IPS-18a (cell line): ENCODE measurements at regions not wholly inside any gene's neighbourhood (a gene's known extent, or its start where the extent isn't known, plus 50 kb on each side); places are given as distances from the start of the nearest gene placed in this dataset.
"Not testable (repeated sequence)": the region's sequence is repeated elsewhere in the genome, so short reads cannot be mapped to it uniquely, and the experiment has no call there.

Source experiments
- H3K27ac ChIP-seq: one replicate; pipeline ENCODE4 v1.5.1; 2013; ENCODE audit warnings: low read length
- H3K27me3 ChIP-seq: one replicate; pipeline ENCODE4 v1.6.1; 2013; ENCODE audit warnings: mild to moderate bottlenecking, low read length; ENCODE audit not compliant: control insufficient read depth, insufficient read depth
- H3K36me3 ChIP-seq: one replicate; pipeline ENCODE4 v1.6.1; 2013; ENCODE audit warnings: low read depth, low read length; ENCODE audit not compliant: control insufficient read depth
- H3K4me1 ChIP-seq: one replicate; pipeline ENCODE4 v1.6.1; 2013; ENCODE audit warnings: low read depth, low read length; ENCODE audit not compliant: control insufficient read depth
- H3K4me3 ChIP-seq: one replicate; pipeline ENCODE4 v1.5.1; 2013; ENCODE audit warnings: low read length
- H3K9ac ChIP-seq: one replicate; pipeline ENCODE4 v1.6.1; 2013; ENCODE audit warnings: mild to moderate bottlenecking, low read length, moderate library complexity
- H3K9me3 ChIP-seq: one replicate; pipeline ENCODE4 v1.6.1; 2013; ENCODE audit warnings: low read depth, low read length; ENCODE audit not compliant: control insufficient read depth

DNA sequence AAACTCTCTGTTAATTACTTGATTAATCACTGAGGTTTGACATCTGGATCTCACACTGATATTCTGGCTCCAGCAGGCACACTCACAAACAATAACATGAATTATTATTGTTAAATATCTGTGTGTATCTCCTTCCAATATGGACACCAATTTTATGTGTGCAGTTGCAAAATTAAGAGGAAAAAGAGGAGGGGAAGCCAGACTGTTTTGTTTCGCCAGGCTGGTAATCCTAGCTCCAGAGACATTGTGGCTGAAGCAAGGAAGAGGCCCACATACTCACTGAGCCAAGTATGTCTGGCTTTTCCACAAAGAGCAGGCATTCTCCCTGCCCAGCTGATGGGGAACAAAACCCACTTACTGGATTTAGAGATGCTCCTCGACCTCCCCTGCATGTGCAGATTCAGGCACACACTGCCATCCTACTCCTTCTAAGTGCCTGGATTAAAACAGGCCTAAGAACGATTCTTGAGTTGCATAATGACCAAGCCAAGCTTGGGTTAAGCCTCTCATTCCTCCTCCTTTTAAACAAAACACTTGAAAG lies 181.9 kb downstream of the ESM1 start:
- H3K4me1 ChIP-seq = no peaks in the 10 kb centered on the region
- H3K9ac ChIP-seq = no peak overlapping the region
- no peaks in the 10 kb centered on the region for H3K9me3 ChIP-seq
- no peak overlapping the region for H3K27ac ChIP-seq
- H3K36me3 ChIP-seq = no peaks in the 10 kb centered on the region
- no peak overlapping the region for H3K4me3 ChIP-seq
- H3K27me3 ChIP-seq = no peaks in the 10 kb centered on the region

DNA sequence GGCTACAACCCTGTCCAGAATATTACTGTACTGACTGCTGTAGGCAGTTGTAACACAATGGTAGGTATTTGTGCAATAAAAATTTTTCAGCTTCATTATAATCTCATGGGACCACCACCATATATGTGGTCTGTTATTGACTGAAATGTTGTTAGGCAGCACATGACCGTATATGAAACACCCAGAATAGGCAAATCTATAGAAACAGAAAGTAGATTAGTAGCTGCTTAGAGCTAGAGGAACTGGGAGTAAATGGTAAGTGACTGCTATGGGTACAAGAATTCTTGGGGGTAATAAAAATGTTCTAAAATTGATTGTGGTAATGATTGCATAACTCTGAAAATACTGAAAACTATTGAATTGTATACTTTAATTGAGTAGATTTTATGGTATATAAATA lies 185.7 kb downstream of the ESM1 start:
- H3K4me3 ChIP-seq = no peak overlapping the region
- H3K27ac ChIP-seq = no peak overlapping the region
- no peaks in the 10 kb centered on the region for H3K27me3 ChIP-seq
- H3K4me1 ChIP-seq = no peaks in the 10 kb centered on the region
- H3K9me3 ChIP-seq = no peaks in the 10 kb centered on the region
- H3K36me3 ChIP-seq = no peaks in the 10 kb centered on the region
- H3K9ac ChIP-seq = no peak overlapping the region

GRCh38 chr5:54795777-54796176 lies 189.6 kb downstream of the ESM1 start:
- Histone ChIP-seq H3K9ac (no peak overlapping the region), H3K36me3 (no peaks in the 10 kb centered on the region), H3K27ac (no peak overlapping the region), H3K4me3 (no peak overlapping the region), H3K4me1 (no peaks in the 10 kb centered on the region), H3K27me3 (no peaks in the 10 kb centered on the region), H3K9me3 (no peaks in the 10 kb centered on the region)

- H3K4me3 ChIP-seq = no peak overlapping the region
- no peaks in the 10 kb centered on the region for H3K27me3 ChIP-seq
- H3K36me3 ChIP-seq = no peaks in the 10 kb centered on the region
- H3K4me1 ChIP-seq = no peaks in the 10 kb centered on the region
- no peak overlapping the region for H3K9ac ChIP-seq
- H3K9me3 ChIP-seq = no peaks in the 10 kb centered on the region
- H3K27ac ChIP-seq = no peak overlapping the region
Measured at GRCh38 chr5:54795284-54795683, 190.1 kb downstream of the ESM1 start.

DNA sequence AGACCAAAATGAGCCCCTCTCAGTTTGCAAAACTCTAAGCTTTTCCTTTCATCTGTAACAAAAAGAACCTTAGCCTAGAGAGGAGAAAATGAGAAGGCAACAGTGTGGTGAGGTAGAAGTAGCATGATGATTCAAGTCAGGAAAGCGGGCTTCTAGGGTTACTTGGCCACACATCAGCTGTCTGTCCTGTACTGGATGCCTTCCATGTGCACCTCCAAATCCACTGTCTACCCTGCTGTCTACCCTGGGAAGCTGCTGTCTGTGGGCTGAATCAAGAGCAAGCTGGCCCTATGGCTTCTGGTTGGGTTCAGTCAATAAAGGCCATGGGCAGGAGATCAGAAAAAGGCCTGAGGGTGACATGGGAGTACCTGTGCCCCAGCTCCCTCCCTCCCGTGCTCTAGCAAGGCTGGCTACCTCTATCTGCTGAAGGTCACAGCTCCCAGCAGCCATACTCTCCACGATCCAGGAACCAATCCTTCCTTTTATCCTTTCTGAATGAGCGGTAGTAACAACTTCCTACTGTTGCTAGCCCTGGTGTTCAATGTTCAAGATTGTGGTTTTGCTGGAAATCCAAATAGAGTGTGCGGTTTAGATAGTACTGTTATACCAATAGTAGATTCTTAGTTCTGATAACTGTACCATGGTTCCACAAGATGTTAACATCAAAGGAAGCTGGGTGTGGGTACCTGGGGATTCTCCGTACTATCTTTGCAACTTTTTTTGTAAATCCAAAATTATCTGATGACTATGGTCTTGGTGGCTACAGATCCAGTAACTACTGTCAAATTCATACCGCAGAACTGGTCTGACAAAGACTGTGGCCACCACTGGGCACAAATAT lies 191.0 kb downstream of the ESM1 start:
- H3K27me3 ChIP-seq = no peaks in the 10 kb centered on the region
- no peak overlapping the region for H3K4me3 ChIP-seq
- no peaks in the 10 kb centered on the region for H3K4me1 ChIP-seq

DNA sequence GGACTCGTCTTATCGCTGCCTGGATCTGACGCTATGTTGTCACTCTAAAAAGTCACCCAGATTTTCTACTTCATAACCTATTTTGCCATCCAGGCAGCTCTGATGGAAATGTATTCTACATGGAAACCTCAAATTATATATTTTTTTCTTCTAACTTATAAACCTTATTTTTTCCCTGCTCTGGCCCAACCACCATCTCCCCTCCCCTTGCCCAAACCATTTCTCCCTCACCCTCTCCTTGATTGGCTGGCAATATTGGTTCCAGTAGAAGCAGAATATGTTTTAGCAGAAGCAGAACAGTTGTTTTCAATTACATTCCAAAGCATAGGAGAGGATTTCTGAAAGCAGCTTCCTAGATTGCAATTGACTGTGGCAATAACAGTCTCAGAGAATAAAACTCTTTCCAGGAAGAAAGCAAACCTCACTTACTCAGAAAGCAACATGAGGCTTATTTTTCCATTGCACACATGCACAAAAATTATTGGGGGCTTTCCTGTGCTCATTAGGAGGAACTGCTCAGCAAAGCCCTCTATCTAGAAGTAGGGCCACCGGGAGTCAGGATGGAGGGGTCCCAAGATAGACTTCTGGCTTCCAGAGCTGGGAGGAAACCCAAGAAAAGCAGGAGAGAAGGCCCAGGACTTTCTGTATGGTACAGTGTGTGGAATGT lies 191.8 kb downstream of the ESM1 start:
- Histone ChIP-seq H3K4me3 (no peak overlapping the region), H3K27ac (no peak overlapping the region), H3K4me1 (no peaks in the 10 kb centered on the region), H3K9me3 (no peaks in the 10 kb centered on the region), H3K9ac (no peak overlapping the region), H3K36me3 (no peaks in the 10 kb centered on the region), H3K27me3 (no peaks in the 10 kb centered on the region)

More for the DNA sequence above, 191.0 kb downstream of the ESM1 start:
- Histone ChIP-seq H3K9me3 (no peaks in the 10 kb centered on the region), H3K36me3 (no peaks in the 10 kb centered on the region), H3K9ac (no peak overlapping the region), H3K27ac (no peak overlapping the region)

DNA sequence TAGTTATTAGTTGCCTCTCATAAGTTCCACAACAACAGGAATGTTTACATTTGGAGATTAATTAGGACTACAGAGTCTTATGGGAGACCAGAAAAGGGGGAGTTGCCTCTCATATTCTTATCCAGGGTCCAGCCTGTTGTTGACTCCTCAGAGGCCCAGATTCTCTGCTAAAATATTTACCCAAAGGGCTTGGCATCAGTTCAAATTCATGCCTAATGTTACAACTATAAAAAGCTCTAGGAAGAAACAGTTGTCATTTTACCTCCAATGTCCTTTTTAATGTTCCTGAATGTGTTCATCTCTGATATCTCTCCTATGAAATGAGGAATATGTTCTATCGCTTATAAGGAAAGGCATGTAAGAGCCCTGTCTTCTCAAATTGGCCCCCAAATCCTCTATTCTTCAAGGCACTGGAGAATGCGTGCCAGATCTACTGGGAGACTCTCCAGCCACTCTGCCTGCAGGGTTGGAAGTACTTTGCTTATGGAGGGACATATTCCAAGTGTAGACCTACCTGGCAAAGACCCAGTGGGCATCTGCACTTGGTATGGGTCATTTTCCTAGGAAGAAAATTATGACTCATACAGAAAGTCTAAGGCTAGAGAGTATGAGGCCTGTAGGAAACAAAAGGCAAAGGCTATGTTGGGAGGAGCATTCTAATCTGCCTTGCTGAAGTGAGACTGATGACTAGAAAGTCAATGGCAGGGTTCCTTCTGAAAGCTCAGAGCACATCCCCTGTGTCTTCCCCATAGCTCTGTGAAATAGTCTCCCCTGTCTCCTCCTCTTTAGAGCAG lies 192.6 kb downstream of the ESM1 start:
- no peak overlapping the region for H3K9ac ChIP-seq
- no peak overlapping the region for H3K27ac ChIP-seq
- H3K9me3 ChIP-seq = no peaks in the 10 kb centered on the region
- no peaks in the 10 kb centered on the region for H3K4me1 ChIP-seq
- no peaks in the 10 kb centered on the region for H3K36me3 ChIP-seq
- no peaks in the 10 kb centered on the region for H3K27me3 ChIP-seq
- no peak overlapping the region for H3K4me3 ChIP-seq

- H3K9me3 ChIP-seq, H3K9ac ChIP-seq, H3K27ac ChIP-seq, H3K36me3 ChIP-seq, H3K4me1 ChIP-seq, H3K27me3 ChIP-seq, H3K4me3 ChIP-seq: not testable (repeated sequence)
Measured at GRCh38 chr5:54787910-54788309, 197.5 kb downstream of the ESM1 start.

GRCh38 chr5:54785729-54786591 lies 199.4 kb downstream of the ESM1 start:
- H3K4me3 ChIP-seq = no peak overlapping the region
- H3K9ac ChIP-seq = no peak overlapping the region
- H3K27ac ChIP-seq = no peak overlapping the region
- no peaks in the 10 kb centered on the region for H3K9me3 ChIP-seq
- no peaks in the 10 kb centered on the region for H3K4me1 ChIP-seq
- no peaks in the 10 kb centered on the region for H3K36me3 ChIP-seq
- H3K27me3 ChIP-seq = no peaks in the 10 kb centered on the region

- H3K36me3 ChIP-seq = no peaks in the 10 kb centered on the region
- no peaks in the 10 kb centered on the region for H3K27me3 ChIP-seq
- no peaks in the 10 kb centered on the region for H3K4me1 ChIP-seq
- no peak overlapping the region for H3K27ac ChIP-seq
- H3K4me3 ChIP-seq = no peak overlapping the region
- no peaks in the 10 kb centered on the region for H3K9me3 ChIP-seq
- H3K9ac ChIP-seq = no peak overlapping the region
Measured at GRCh38 chr5:54778783-54779182, 206.6 kb downstream of the ESM1 start.

GRCh38 chr5:54775645-54776044 lies 209.7 kb downstream of the ESM1 start:
- Histone ChIP-seq H3K4me3 (no peak overlapping the region), H3K9ac (no peak overlapping the region)

More at GRCh38 chr5:54775645-54776044, 209.7 kb downstream of the ESM1 start:
- H3K27me3 ChIP-seq = no peaks in the 10 kb centered on the region
- no peaks in the 10 kb centered on the region for H3K4me1 ChIP-seq
- no peaks in the 10 kb centered on the region for H3K9me3 ChIP-seq
- H3K36me3 ChIP-seq = no peaks in the 10 kb centered on the region
- H3K27ac ChIP-seq = no peak overlapping the region
